OCI-LY3 (cell line): ENCODE measurements at regions not wholly inside any gene's neighbourhood (a gene's known extent, or its start where the extent isn't known, plus 50 kb on each side); places are given as distances from the start of the nearest gene placed in this dataset.

Experiments
- H2AFZ ChIP-seq: fragments of 200-600, 300-600 bp; shearing (Covaris generic); 2 replicates; pipeline ENCODE4 v1.6.0; 2014; ENCODE audit warnings: antibody characterized with exemption, low read depth, low read length
- H3K27ac ChIP-seq: fragments of 200-600, 300-600 bp; sonication (generic); 2 replicates; pipeline ENCODE4 v1.5.1; 2014; ENCODE audit warnings: mild to moderate bottlenecking, low read length, moderate library complexity, mixed read lengths
- H3K27me3 ChIP-seq: fragments of 200-600, 300-600 bp; sonication (generic); 2 replicates; pipeline ENCODE4 v1.6.1; 2014; ENCODE audit warnings: low read depth, low read length, mixed read lengths
- H3K36me3 ChIP-seq: fragments of 200-600, 300-600 bp; sonication (generic); replicated peaks from 2 replicates; pipeline ENCODE3; 2014; ENCODE audit warnings: low read depth, low read length, mixed read lengths
- H3K4me1 ChIP-seq: fragments of 300-600, 200-600 bp; sonication (generic); 2 replicates; pipeline ENCODE4 v1.6.1; 2014; ENCODE audit warnings: low read length, mixed read lengths
- H3K4me2 ChIP-seq: fragments of 200-600, 300-600 bp; sonication (generic); 2 replicates; pipeline ENCODE4 v1.6.1; 2014; ENCODE audit warnings: low read length, mixed read lengths
- H3K4me3 ChIP-seq: fragments of 300-600, 200-600 bp; sonication (generic); 2 replicates; pipeline ENCODE4 v1.5.1; 2014; ENCODE audit warnings: antibody characterized with exemption, mild to moderate bottlenecking, low read length, moderate library complexity
- H3K79me2 ChIP-seq: fragments of 300-600, 200-600 bp; shearing (Covaris generic); 2 replicates; pipeline ENCODE4 v1.6.1; 2014; ENCODE audit warnings: mild to moderate bottlenecking, low read length, mixed read lengths
- H3K9ac ChIP-seq: fragments of 300-600, 200-600 bp; shearing (Covaris generic); 2 replicates; pipeline ENCODE4 v1.6.0; 2014; ENCODE audit warnings: mild to moderate bottlenecking, low read length, moderate library complexity
- H3K9me3 ChIP-seq: fragments of 200-600, 300-600 bp; shearing (Covaris generic); 2 replicates; pipeline ENCODE4 v1.6.1; 2014; ENCODE audit warnings: low read length, mixed read lengths; ENCODE audit not compliant: insufficient read depth
- H4K20me1 ChIP-seq: fragments of 200-600, 300-600 bp; sonication (generic); 2 replicates; pipeline ENCODE4 v1.6.1; 2016; ENCODE audit warnings: low read length, mixed read lengths; ENCODE audit not compliant: insufficient read depth
- CTCF ChIP-seq: fragments of 200-600, 300-600 bp; sonication (generic); IDR thresholded peaks from 2 replicates; pipeline ENCODE4 v1.5.1; 2014; ENCODE audit warnings: antibody characterized with exemption, low read length, low read depth
- EZH2phosphoT487 ChIP-seq: fragments of 200-600 bp; shearing (Covaris generic); IDR thresholded peaks from 2 replicates; pipeline ENCODE4 v1.6.1; 2018; ENCODE audit warnings: antibody characterized with exemption, mixed run types, low read depth

DNA sequence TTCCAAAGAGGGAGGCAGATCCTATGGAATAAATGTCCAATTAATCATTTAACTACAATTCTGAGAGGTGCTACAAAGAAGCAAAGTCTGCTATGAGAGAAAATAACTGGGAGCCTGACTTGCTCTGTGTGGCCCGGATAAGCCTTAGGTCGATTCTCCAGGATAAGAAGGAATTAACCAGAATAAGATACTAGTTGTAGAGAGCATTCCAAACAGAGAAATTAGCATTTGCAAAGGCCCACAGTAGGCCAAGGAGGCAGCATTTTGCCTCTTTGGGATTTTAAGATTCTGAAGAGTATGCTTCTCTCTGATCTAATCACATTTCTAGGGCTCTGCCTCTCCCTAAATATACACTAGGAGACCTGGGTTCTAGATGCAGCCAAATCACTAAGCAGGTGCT, 113.7 kb downstream of the SNX19 start:
- Histone ChIP-seq H3K9me3 (no peaks in the 10 kb centered on the region), H3K9ac (no peak overlapping the region), H3K4me1 (no peaks in the 10 kb centered on the region), H3K79me2 (no peaks in the 10 kb centered on the region), H3K4me3 (no peak overlapping the region), H3K36me3 (no peaks in the 10 kb centered on the region), H3K27ac (no peak overlapping the region), H3K4me2 (no peak overlapping the region), H3K27me3 (no peaks in the 10 kb centered on the region), H4K20me1 (no peaks in the 10 kb centered on the region), H2AFZ (no peak overlapping the region)
- TF ChIP-seq CTCF (no peak), EZH2phosphoT487 (no peak)

- no peak overlapping the region for H3K27ac ChIP-seq
- H2AFZ ChIP-seq = no peak overlapping the region
Observed at GRCh38 chr11:130804306-130805076, 111.8 kb downstream of the SNX19 start.

DNA sequence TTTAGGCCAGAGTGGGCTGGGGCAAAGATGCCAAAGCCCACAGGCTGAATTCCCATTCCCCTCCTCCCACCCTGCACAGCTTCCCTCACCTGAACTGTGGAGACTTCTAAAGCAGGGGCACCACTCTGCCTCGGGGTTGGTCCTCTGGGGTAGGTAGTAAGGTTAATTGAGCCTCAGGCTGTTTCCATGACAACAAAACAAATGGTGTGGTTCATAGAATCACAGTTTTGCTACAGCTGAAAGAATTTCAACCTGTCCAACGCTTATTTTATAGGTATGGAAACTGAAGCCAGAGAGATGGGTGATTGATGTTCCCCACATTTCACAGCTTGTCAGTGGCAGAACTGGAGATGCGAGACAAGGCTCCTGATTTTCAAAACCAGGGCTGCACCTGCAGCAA, 109.5 kb downstream of the SNX19 start:
- no peak overlapping the region for H2AFZ ChIP-seq
- H3K27ac ChIP-seq = no peak overlapping the region
- TF ChIP-seq EZH2phosphoT487 (no peak), CTCF (no peak)
- H3K27me3 ChIP-seq = no peaks in the 10 kb centered on the region
- H3K4me1 ChIP-seq = no peaks in the 10 kb centered on the region
- H4K20me1 ChIP-seq = no peaks in the 10 kb centered on the region
- no peak overlapping the region for H3K4me3 ChIP-seq
- no peaks in the 10 kb centered on the region for H3K36me3 ChIP-seq
- no peaks in the 10 kb centered on the region for H3K9me3 ChIP-seq
- no peak overlapping the region for H3K9ac ChIP-seq
- H3K79me2 ChIP-seq = no peaks in the 10 kb centered on the region
- no peak overlapping the region for H3K4me2 ChIP-seq

More at GRCh38 chr11:130804306-130805076, 111.8 kb downstream of the SNX19 start:
- TF ChIP-seq EZH2phosphoT487 (no peak), CTCF (no peak)
- no peaks in the 10 kb centered on the region for H3K36me3 ChIP-seq
- no peak overlapping the region for H3K9ac ChIP-seq
- no peaks in the 10 kb centered on the region for H3K9me3 ChIP-seq
- H4K20me1 ChIP-seq = no peaks in the 10 kb centered on the region
- H3K4me2 ChIP-seq = no peak overlapping the region
- no peaks in the 10 kb centered on the region for H3K27me3 ChIP-seq
- H3K4me3 ChIP-seq = no peak overlapping the region
- no peaks in the 10 kb centered on the region for H3K4me1 ChIP-seq
- no peaks in the 10 kb centered on the region for H3K79me2 ChIP-seq

DNA sequence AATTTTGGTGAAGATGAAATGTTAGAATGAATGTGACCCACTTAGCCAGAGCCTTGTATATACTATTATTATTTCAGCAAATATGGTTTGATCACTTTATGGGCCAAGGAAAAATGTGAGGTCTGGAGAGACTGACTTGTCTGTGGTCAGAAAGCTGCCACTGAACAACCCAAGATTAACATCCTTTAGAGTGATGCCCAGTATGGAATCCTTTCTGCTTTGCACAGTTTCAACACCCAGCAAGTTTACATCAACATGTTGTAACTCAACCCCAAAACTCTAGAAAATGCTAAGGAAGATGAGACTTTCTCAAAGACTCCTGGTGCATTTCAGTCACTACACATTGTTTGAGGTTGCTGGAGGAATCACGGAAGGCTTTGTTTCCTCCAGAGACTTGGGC, 107.7 kb downstream of the SNX19 start:
- H3K4me3 ChIP-seq = no peak overlapping the region
- H3K79me2 ChIP-seq = no peaks in the 10 kb centered on the region
- H3K4me2 ChIP-seq = no peak overlapping the region
- no peak overlapping the region for H3K27ac ChIP-seq
- H2AFZ ChIP-seq = no peak overlapping the region
- H4K20me1 ChIP-seq = no peaks in the 10 kb centered on the region
- H3K27me3 ChIP-seq = no peaks in the 10 kb centered on the region; the same call in 1 of the 2 replicates
- no peaks in the 10 kb centered on the region for H3K36me3 ChIP-seq
- H3K9ac ChIP-seq = no peak overlapping the region
- H3K9me3 ChIP-seq = no peaks in the 10 kb centered on the region
- H3K4me1 ChIP-seq = no peaks in the 10 kb centered on the region
- TF ChIP-seq CTCF (no peak), EZH2phosphoT487 (no peak)
